Esophagus muscularis mucosa (tissue), 3 donors: ENCODE measurements at regions not wholly inside any gene's neighbourhood (a gene's known extent, or its start where the extent isn't known, plus 50 kb on each side); places are given as distances from the start of the nearest gene placed in this dataset.

Experiments
- CTCF ChIP-seq, 3 experiments: fragments of 200-600 bp in 2 of 3; fragments of 450-650 bp in 1 of 3; sonication (generic) in 2 of 3; IDR thresholded peaks; one replicate each; pipeline ENCODE4 v1.5.1; 2017 to 2019; ENCODE audit warnings: antibody characterized with exemption in 3 of 3, mild to moderate bottlenecking in 2 of 3, moderate library complexity in 1 of 3
- POLR2AphosphoS5 ChIP-seq, 2 donors: sonication (generic); formaldehyde crosslinking; IDR thresholded peaks; one replicate each; pipeline ENCODE4 v1.6.1; 2017; ENCODE audit warnings: antibody characterized with exemption in 2 of 2

- no peak for TF ChIP-seq CTCF (IDR thresholded peaks at IDR 0.05)
- no peak for TF ChIP-seq POLR2AphosphoS5 (IDR thresholded peaks at IDR 0.05)
These were observed 562.8 kb upstream of the TLE4 start for GRCh38 chr9:79008916-79009315.
